HepG2 (cell line): ENCODE measurements at regions not wholly inside any gene's neighbourhood (a gene's known extent, or its start where the extent isn't known, plus 50 kb on each side); places are given as distances from the start of the nearest gene placed in this dataset.
A peak's percentile ranks its signal among the peaks of the same experiment; 100 is the strongest.

Source experiments
- ATF7-NPFF ChIP-seq: sonication (generic); formaldehyde crosslinking; IDR thresholded peaks from 2 replicates; pipeline ENCODE4 v1.8.1; 2023; ENCODE audit warnings: mild to moderate bottlenecking, low read depth, missing genetic modification reagents, moderate library complexity
- DR1 ChIP-seq: sonication (generic); formaldehyde crosslinking; IDR thresholded peaks from 2 replicates; pipeline ENCODE4 v1.8.0; 2021; ENCODE audit warnings: mild to moderate bottlenecking, missing genetic modification reagents, inconsistent platforms
- E2F5 ChIP-seq: sonication (generic); formaldehyde crosslinking; conservative IDR thresholded peaks from 2 replicates; pipeline ENCODE4 v1.4.0; 2020; ENCODE audit warnings: missing genetic modification reagents
- FOSL1 ChIP-seq: sonication (generic); formaldehyde crosslinking; IDR thresholded peaks from 2 replicates; pipeline ENCODE4 v1.9.0; 2021; ENCODE audit warnings: missing genetic modification reagents, borderline replicate concordance
- PAXIP1 ChIP-seq: sonication (generic); formaldehyde crosslinking; conservative IDR thresholded peaks from 2 replicates; pipeline ENCODE4 v1.4.0; 2020; ENCODE audit warnings: mild to moderate bottlenecking, missing genetic modification reagents, moderate library complexity
- RAD51 ChIP-seq: fragments of 450-650 bp; IDR thresholded peaks from 2 replicates; pipeline ENCODE4 v1.6.1; 2016; ENCODE audit warnings: borderline replicate concordance
- TP53 ChIP-seq: sonication (generic); formaldehyde crosslinking; conservative IDR thresholded peaks from 2 replicates; pipeline ENCODE4 v1.4.0; 2020; ENCODE audit warnings: missing genetic modification reagents
- TRIM24 ChIP-seq: sonication (generic); formaldehyde crosslinking; IDR thresholded peaks from 2 replicates; pipeline ENCODE4 v1.8.0; 2022; ENCODE audit warnings: mild to moderate bottlenecking, missing genetic modification reagents
- ZBTB37 ChIP-seq: sonication (generic); formaldehyde crosslinking; IDR thresholded peaks from 2 replicates; pipeline ENCODE4 v1.4.0; 2020; ENCODE audit warnings: mild to moderate bottlenecking, missing genetic modification reagents
- ZNF121 ChIP-seq: sonication (generic); formaldehyde crosslinking; IDR thresholded peaks from 2 replicates; pipeline ENCODE4 v1.5.0; 2020; ENCODE audit warnings: mild to moderate bottlenecking, missing genetic modification reagents
- ZNF138 ChIP-seq: sonication (generic); formaldehyde crosslinking; IDR thresholded peaks from 2 replicates; pipeline ENCODE4 v1.5.0; 2020; ENCODE audit warnings: mild to moderate bottlenecking, low read depth, missing genetic modification reagents
- ZNF230 ChIP-seq: sonication (generic); formaldehyde crosslinking; IDR thresholded peaks from 2 replicates; pipeline ENCODE4 v1.4.0; 2020; ENCODE audit warnings: mild to moderate bottlenecking, missing genetic modification reagents
- ZNF30 ChIP-seq: sonication (generic); formaldehyde crosslinking; IDR thresholded peaks from 2 replicates; pipeline ENCODE4 v1.5.0; 2020; ENCODE audit warnings: mild to moderate bottlenecking, missing genetic modification reagents
- ZNF33B ChIP-seq: sonication (generic); formaldehyde crosslinking; IDR thresholded peaks from 2 replicates; pipeline ENCODE4 v1.5.1; 2020; ENCODE audit warnings: mild to moderate bottlenecking, missing genetic modification reagents
- ZNF788 ChIP-seq: sonication (generic); formaldehyde crosslinking; IDR thresholded peaks from 2 replicates; pipeline ENCODE4 v1.5.0; 2020; ENCODE audit warnings: mild to moderate bottlenecking, missing genetic modification reagents, borderline replicate concordance
- TF ChIP-seq, protein P1 (sequence below): sonication (generic); formaldehyde crosslinking; IDR thresholded peaks from 2 replicates; pipeline ENCODE4 v1.5.1; 2020; ENCODE audit warnings: missing genetic modification reagents, mild to moderate bottlenecking, borderline replicate concordance
- TF ChIP-seq, protein P2 (sequence below): sonication (generic); formaldehyde crosslinking; IDR thresholded peaks from 2 replicates; pipeline ENCODE4 v1.4.0; 2020; ENCODE audit warnings: mild to moderate bottlenecking, missing genetic modification reagents
- TF ChIP-seq, protein P3 (sequence below): sonication (generic); formaldehyde crosslinking; IDR thresholded peaks from 2 replicates; pipeline ENCODE4 v1.4.0; 2020; ENCODE audit warnings: missing genetic modification reagents, borderline replicate concordance

GRCh38 chr2:238528953-238529781 lies 102.4 kb downstream of the ASB1 start (continued):
- TF ChIP-seq RAD51 (no peak), ZNF138 (no peak), ATF7-NPFF (CRISPR knock-in tag) (no peak), ZNF121 (CRISPR knock-in tag) (no peak), ZNF30 (no peak), DR1 (CRISPR knock-in tag) (no peak), FOSL1 (CRISPR knock-in tag) (peak; percentile 74; the same call in 1 of the 2 replicates), TP53 (no peak), TRIM24 (CRISPR knock-in tag) (no peak), ZNF33B (CRISPR knock-in tag) (peak; percentile 68; the same call in 1 of the 2 replicates), E2F5 (CRISPR knock-in tag) (no peak), ZBTB37 (CRISPR knock-in tag) (no peak), ZNF230 (CRISPR knock-in tag) (no peak), PAXIP1 (peak; percentile 77), ZNF788 (CRISPR knock-in tag) (no peak; the same call in 1 of the 2 replicates)
- TF ChIP-seq, protein P1, sequence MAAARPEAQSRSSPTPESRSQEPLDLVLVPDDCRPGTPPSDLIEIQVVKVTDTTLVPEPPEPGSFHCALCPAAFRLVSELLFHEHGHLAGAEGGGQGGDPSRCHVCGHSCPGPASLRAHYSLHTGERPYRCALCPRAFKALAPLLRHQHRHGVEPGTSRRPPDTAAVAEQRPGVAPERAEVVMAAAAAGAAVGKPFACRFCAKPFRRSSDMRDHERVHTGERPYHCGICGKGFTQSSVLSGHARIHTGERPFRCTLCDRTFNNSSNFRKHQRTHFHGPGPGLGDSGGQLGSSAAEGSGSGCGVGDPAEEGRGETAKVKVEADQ: 0 out of 2 replicates have a peak, but pooled peaks have one; percentile 44
- TF ChIP-seq, protein P2, sequence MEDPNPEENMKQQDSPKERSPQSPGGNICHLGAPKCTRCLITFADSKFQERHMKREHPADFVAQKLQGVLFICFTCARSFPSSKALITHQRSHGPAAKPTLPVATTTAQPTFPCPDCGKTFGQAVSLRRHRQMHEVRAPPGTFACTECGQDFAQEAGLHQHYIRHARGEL (CRISPR knock-in tag): 0 out of 2 replicates have a peak, but pooled peaks have one; percentile 35
- TF ChIP-seq, protein P3, sequence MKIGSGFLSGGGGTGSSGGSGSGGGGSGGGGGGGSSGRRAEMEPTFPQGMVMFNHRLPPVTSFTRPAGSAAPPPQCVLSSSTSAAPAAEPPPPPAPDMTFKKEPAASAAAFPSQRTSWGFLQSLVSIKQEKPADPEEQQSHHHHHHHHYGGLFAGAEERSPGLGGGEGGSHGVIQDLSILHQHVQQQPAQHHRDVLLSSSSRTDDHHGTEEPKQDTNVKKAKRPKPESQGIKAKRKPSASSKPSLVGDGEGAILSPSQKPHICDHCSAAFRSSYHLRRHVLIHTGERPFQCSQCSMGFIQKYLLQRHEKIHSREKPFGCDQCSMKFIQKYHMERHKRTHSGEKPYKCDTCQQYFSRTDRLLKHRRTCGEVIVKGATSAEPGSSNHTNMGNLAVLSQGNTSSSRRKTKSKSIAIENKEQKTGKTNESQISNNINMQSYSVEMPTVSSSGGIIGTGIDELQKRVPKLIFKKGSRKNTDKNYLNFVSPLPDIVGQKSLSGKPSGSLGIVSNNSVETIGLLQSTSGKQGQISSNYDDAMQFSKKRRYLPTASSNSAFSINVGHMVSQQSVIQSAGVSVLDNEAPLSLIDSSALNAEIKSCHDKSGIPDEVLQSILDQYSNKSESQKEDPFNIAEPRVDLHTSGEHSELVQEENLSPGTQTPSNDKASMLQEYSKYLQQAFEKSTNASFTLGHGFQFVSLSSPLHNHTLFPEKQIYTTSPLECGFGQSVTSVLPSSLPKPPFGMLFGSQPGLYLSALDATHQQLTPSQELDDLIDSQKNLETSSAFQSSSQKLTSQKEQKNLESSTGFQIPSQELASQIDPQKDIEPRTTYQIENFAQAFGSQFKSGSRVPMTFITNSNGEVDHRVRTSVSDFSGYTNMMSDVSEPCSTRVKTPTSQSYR (CRISPR knock-in tag): 0 out of 2 replicates have a peak, but pooled peaks have one; percentile 6
